Right lobe of liver (tissue), 4 donors: ENCODE measurements at regions not wholly inside any gene's neighbourhood (a gene's known extent, or its start where the extent isn't known, plus 50 kb on each side); places are given as distances from the start of the nearest gene placed in this dataset.

Source experiments
- CTCF ChIP-seq, 4 donors: fragments of 200-600 bp in 3 of 4; fragments of 450-650 bp in 1 of 4; IDR thresholded peaks; one replicate each; pipeline versions ENCODE4 v1.5.1 to v1.8.0; 2016 to 2022; ENCODE audit warnings: antibody characterized with exemption in 4 of 4, mild to moderate bottlenecking in 2 of 4
- POLR2A ChIP-seq: fragments of 450-650 bp; IDR thresholded peaks from one replicate; pipeline ENCODE4 v1.6.1; 2017; ENCODE audit warnings: antibody characterized with exemption, mild to moderate bottlenecking
- donor health status: DM: no; HTN: no; CAD: no.
- donor health status: DM: no; HTN: no; CAD: no.
- donor health status: DM: no; HTN: yes; CAD: no.

- TF ChIP-seq CTCF (IDR thresholded peaks at IDR 0.05) (no peak), POLR2A (no peak)
Observed at GRCh38 chr1:65092691-65093090, 55.3 kb upstream of the AK4 start.
